Osteoblast (primary cell): ENCODE measurements at regions not wholly inside any gene's neighbourhood (a gene's known extent, or its start where the extent isn't known, plus 50 kb on each side); places are given as distances from the start of the nearest gene placed in this dataset.

ENCODE experiments used
- DNase-seq: peaks from one replicate; pipeline ENCODE4 v3.0.0; 2011; ENCODE audit warnings: low spot score, mixed read lengths; ENCODE audit not compliant: insufficient read length; ENCODE audit errors: missing footprints
- H2AFZ ChIP-seq: 2 replicates; pipeline ENCODE4 v1.6.0; 2011; ENCODE audit warnings: mild to moderate bottlenecking, low read length
- H3K27ac ChIP-seq: 2 replicates; pipeline ENCODE4 v1.5.1; 2011; ENCODE audit warnings: mild to moderate bottlenecking, low read depth, low read length, moderate library complexity
- H3K27me3 ChIP-seq: 2 replicates; pipeline ENCODE4 v1.6.0; 2012; ENCODE audit warnings: mild to moderate bottlenecking, control low read depth, inconsistent platforms, low read length, moderate library complexity; ENCODE audit not compliant: insufficient read depth
- H3K36me3 ChIP-seq: 2 replicates; pipeline ENCODE4 v1.5.1; 2011; ENCODE audit warnings: mild to moderate bottlenecking, low read length, control low read depth, moderate library complexity; ENCODE audit not compliant: insufficient read depth
- H3K4me1 ChIP-seq: 2 replicates; pipeline ENCODE4 v1.5.1; 2011; ENCODE audit warnings: mild to moderate bottlenecking, low read length, control low read depth, moderate library complexity; ENCODE audit not compliant: insufficient read depth
- H3K4me2 ChIP-seq: 2 replicates; pipeline ENCODE4 v1.6.0; 2011; ENCODE audit warnings: mild to moderate bottlenecking, low read length; ENCODE audit not compliant: insufficient read depth
- H3K4me3 ChIP-seq: fragments of 200-600 bp; sonication (generic); 3 replicates; pipeline ENCODE4 v1.5.1; 2012; ENCODE audit warnings: mild to moderate bottlenecking, low read length, inconsistent platforms; ENCODE audit not compliant: insufficient read depth
- H3K79me2 ChIP-seq: 2 replicates; pipeline ENCODE4 v1.6.0; 2012; ENCODE audit warnings: mild to moderate bottlenecking, low read length, control low read depth, inconsistent platforms; ENCODE audit not compliant: insufficient read depth
- H3K9me3 ChIP-seq: 2 replicates; pipeline ENCODE4 v1.5.1; 2011; ENCODE audit warnings: low read depth, low read length, control low read depth
- H4K20me1 ChIP-seq: 2 replicates; pipeline ENCODE4 v1.6.0; 2012; ENCODE audit warnings: mild to moderate bottlenecking, low read length, control low read depth; ENCODE audit not compliant: insufficient read depth
- TF ChIP-seq, protein P1 (sequence below): IDR thresholded peaks from 2 replicates; pipeline ENCODE4 v1.5.1; 2011; ENCODE audit warnings: mild to moderate bottlenecking, low read depth, low read length, moderate library complexity; ENCODE audit errors: extremely low read depth

- no peaks in the 10 kb centered on the region for H4K20me1 ChIP-seq
- no peak for DNase-seq
- H3K4me3 ChIP-seq, result no peak overlapping the region
Measured at GRCh38 chr2:49569176-49569575, 414.9 kb upstream of the FSHR start.

DNA sequence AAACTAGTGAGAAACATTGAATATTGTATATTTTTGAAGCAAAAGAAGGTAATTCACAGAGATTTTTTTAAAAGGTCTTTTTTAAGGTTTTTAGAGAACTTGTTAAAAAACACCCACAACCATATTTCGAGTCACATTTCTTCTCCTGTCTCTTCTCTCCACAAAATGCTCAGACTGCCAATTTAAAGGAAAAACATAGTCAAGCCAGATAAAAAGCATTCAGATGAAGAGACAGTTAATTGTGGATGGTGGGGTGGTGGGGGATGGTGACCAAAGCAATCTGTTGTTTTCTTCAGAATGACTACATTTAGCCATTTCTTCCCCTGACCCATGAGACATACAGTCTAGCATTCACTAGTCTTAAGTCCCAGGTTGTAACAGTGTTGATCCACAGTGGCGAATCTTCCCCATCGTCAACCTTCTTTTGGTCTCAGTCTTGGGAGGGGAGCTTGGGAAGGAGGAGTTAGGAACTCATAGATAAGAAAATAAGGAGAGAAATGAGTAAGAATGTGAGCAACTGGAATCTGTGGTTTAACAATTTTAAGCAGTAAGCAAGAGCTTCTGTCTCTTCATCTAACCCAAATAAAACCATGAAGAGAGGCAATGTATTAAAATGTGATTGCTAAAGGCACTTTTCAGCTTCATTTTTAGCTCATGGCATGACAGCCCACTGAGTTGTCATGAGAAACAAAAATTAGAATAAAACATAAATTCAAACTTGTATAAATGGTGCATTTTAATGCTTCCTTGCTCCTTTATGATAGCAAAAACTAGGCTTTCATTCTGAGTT is 413.7 kb upstream of the FSHR start:
- TF ChIP-seq, protein P1, sequence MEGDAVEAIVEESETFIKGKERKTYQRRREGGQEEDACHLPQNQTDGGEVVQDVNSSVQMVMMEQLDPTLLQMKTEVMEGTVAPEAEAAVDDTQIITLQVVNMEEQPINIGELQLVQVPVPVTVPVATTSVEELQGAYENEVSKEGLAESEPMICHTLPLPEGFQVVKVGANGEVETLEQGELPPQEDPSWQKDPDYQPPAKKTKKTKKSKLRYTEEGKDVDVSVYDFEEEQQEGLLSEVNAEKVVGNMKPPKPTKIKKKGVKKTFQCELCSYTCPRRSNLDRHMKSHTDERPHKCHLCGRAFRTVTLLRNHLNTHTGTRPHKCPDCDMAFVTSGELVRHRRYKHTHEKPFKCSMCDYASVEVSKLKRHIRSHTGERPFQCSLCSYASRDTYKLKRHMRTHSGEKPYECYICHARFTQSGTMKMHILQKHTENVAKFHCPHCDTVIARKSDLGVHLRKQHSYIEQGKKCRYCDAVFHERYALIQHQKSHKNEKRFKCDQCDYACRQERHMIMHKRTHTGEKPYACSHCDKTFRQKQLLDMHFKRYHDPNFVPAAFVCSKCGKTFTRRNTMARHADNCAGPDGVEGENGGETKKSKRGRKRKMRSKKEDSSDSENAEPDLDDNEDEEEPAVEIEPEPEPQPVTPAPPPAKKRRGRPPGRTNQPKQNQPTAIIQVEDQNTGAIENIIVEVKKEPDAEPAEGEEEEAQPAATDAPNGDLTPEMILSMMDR, result no peak
- H3K27me3 ChIP-seq, result no peaks in the 10 kb centered on the region

More at GRCh38 chr2:49569176-49569575, 414.9 kb upstream of the FSHR start:
- Histone ChIP-seq H3K9me3 (no peaks in the 10 kb centered on the region), H3K4me1 (no peaks in the 10 kb centered on the region), H3K4me2 (no peak overlapping the region), H3K36me3 (no peaks in the 10 kb centered on the region), H3K79me2 (no peaks in the 10 kb centered on the region), H3K27ac (no peak overlapping the region), H2AFZ (no peak overlapping the region), H3K27me3 (no peaks in the 10 kb centered on the region)
- TF ChIP-seq, protein P1, result no peak

GRCh38 chr2:49567021-49567420 is 412.7 kb upstream of the FSHR start:
- H3K4me2 ChIP-seq, result no peak overlapping the region
- H3K36me3 ChIP-seq, result no peaks in the 10 kb centered on the region
- no peaks in the 10 kb centered on the region for H3K27me3 ChIP-seq
- no peaks in the 10 kb centered on the region for H3K79me2 ChIP-seq
- no peak overlapping the region for H2AFZ ChIP-seq
- H3K9me3 ChIP-seq, result no peaks in the 10 kb centered on the region
- no peak overlapping the region for H3K27ac ChIP-seq
- no peaks in the 10 kb centered on the region for H4K20me1 ChIP-seq
- DNase-seq, result no peak
- H3K4me3 ChIP-seq, result no peak overlapping the region
- TF ChIP-seq, protein P1, result no peak
- H3K4me1 ChIP-seq, result no peaks in the 10 kb centered on the region

More for the DNA sequence above, 413.7 kb upstream of the FSHR start:
- no peaks in the 10 kb centered on the region for H3K79me2 ChIP-seq
- H3K36me3 ChIP-seq, result no peaks in the 10 kb centered on the region
- no peaks in the 10 kb centered on the region for H4K20me1 ChIP-seq
- DNase-seq, result no peak
- H2AFZ ChIP-seq, result no peak overlapping the region
- H3K27ac ChIP-seq, result no peak overlapping the region
- H3K4me3 ChIP-seq, result no peak overlapping the region
- no peak overlapping the region for H3K4me2 ChIP-seq
- H3K9me3 ChIP-seq, result no peaks in the 10 kb centered on the region
- H3K4me1 ChIP-seq, result no peaks in the 10 kb centered on the region

- no peaks in the 10 kb centered on the region for H3K9me3 ChIP-seq
- no peak overlapping the region for H2AFZ ChIP-seq
- no peaks in the 10 kb centered on the region for H3K36me3 ChIP-seq
- H4K20me1 ChIP-seq, result no peaks in the 10 kb centered on the region
- no peaks in the 10 kb centered on the region for H3K4me1 ChIP-seq
- no peak overlapping the region for H3K27ac ChIP-seq
- H3K4me3 ChIP-seq, result no peak overlapping the region
- H3K4me2 ChIP-seq, result no peak overlapping the region
- no peak for DNase-seq
- no peaks in the 10 kb centered on the region for H3K27me3 ChIP-seq
- no peaks in the 10 kb centered on the region for H3K79me2 ChIP-seq
- TF ChIP-seq, protein P1, result no peak
Measured at GRCh38 chr2:49553658-49554057, 399.3 kb upstream of the FSHR start.
